Rectal smooth muscle tissue (tissue), 1 donor: ENCODE measurements at regions not wholly inside any gene's neighbourhood (a gene's known extent, or its start where the extent isn't known, plus 50 kb on each side); places are given as distances from the start of the nearest gene placed in this dataset.
"Not testable (repeated sequence)": the region's sequence is repeated elsewhere in the genome, so short reads cannot be mapped to it uniquely, and the experiment has no call there.

Source experiments
- H3K27ac ChIP-seq: one replicate; pipeline ENCODE4 v1.7.0; 2013; ENCODE audit warnings: low read depth, low read length, inconsistent platforms
- H3K27me3 ChIP-seq: one replicate; pipeline ENCODE4 v1.7.0; 2013; ENCODE audit warnings: low read length; ENCODE audit not compliant: control insufficient read depth, insufficient read depth
- H3K36me3 ChIP-seq: one replicate; pipeline ENCODE4 v1.7.0; 2013; ENCODE audit warnings: low read length; ENCODE audit not compliant: control insufficient read depth, insufficient read depth
- H3K4me1 ChIP-seq: one replicate; pipeline ENCODE4 v1.7.0; 2013; ENCODE audit warnings: low read length; ENCODE audit not compliant: control insufficient read depth, insufficient read depth
- H3K4me3 ChIP-seq: one replicate; pipeline ENCODE4 v1.7.0; 2013; ENCODE audit warnings: low read length
- H3K9ac ChIP-seq: one replicate; pipeline ENCODE4 v1.7.0; 2013; ENCODE audit warnings: low read length

GRCh38 chr6:71067816-71068215 is 111.0 kb upstream of the B3GAT2 start:
- no peaks in the 10 kb centered on the region for H3K27me3 ChIP-seq
- H3K4me1 ChIP-seq: no peaks in the 10 kb centered on the region
- no peaks in the 10 kb centered on the region for H3K36me3 ChIP-seq
- H3K27ac ChIP-seq: no peak overlapping the region
- no peak overlapping the region for H3K4me3 ChIP-seq
- no peak overlapping the region for H3K9ac ChIP-seq

- Histone ChIP-seq H3K27ac (no peak overlapping the region), H3K4me1 (no peaks in the 10 kb centered on the region), H3K36me3 (no peaks in the 10 kb centered on the region)
These were observed 115.6 kb upstream of the B3GAT2 start for GRCh38 chr6:71072508-71072907.

GRCh38 chr6:71077655-71078054 is 120.8 kb upstream of the B3GAT2 start:
- Histone ChIP-seq H3K4me1 (no peaks in the 10 kb centered on the region), H3K27ac (no peak overlapping the region), H3K9ac (no peak overlapping the region), H3K27me3 (no peaks in the 10 kb centered on the region), H3K36me3 (no peaks in the 10 kb centered on the region), H3K4me3 (no peak overlapping the region)

More at GRCh38 chr6:71072508-71072907, 115.6 kb upstream of the B3GAT2 start:
- no peaks in the 10 kb centered on the region for H3K27me3 ChIP-seq
- H3K9ac ChIP-seq: no peak overlapping the region
- no peak overlapping the region for H3K4me3 ChIP-seq

GRCh38 chr6:71079677-71080076 is 122.8 kb upstream of the B3GAT2 start:
- H3K27me3 ChIP-seq: no peaks in the 10 kb centered on the region
- no peaks in the 10 kb centered on the region for H3K36me3 ChIP-seq
- H3K9ac ChIP-seq: no peak overlapping the region
- no peak overlapping the region for H3K4me3 ChIP-seq
- no peak overlapping the region for H3K27ac ChIP-seq
- H3K4me1 ChIP-seq: no peaks in the 10 kb centered on the region

- H3K4me1 ChIP-seq: no peaks in the 10 kb centered on the region
- no peaks in the 10 kb centered on the region for H3K36me3 ChIP-seq
- no peak overlapping the region for H3K9ac ChIP-seq
- no peak overlapping the region for H3K27ac ChIP-seq
- H3K4me3 ChIP-seq: no peak overlapping the region
- no peaks in the 10 kb centered on the region for H3K27me3 ChIP-seq
These were observed 123.3 kb upstream of the B3GAT2 start for GRCh38 chr6:71080133-71080532.

- H3K9ac ChIP-seq: no peak overlapping the region
- H3K36me3 ChIP-seq: no peaks in the 10 kb centered on the region
- H3K4me1 ChIP-seq: no peaks in the 10 kb centered on the region
- H3K27me3 ChIP-seq: no peaks in the 10 kb centered on the region
- H3K4me3 ChIP-seq: no peak overlapping the region
- H3K27ac ChIP-seq: no peak overlapping the region
These were observed 124.0 kb upstream of the B3GAT2 start for GRCh38 chr6:71080826-71081225.

- Histone ChIP-seq H3K27ac (no peak overlapping the region), H3K27me3 (no peaks in the 10 kb centered on the region)
These were observed 125.3 kb upstream of the B3GAT2 start for GRCh38 chr6:71082033-71082650.

GRCh38 chr6:71083308-71083820 is 126.5 kb upstream of the B3GAT2 start:
- Histone ChIP-seq H3K4me3 (no peak overlapping the region), H3K4me1 (no peaks in the 10 kb centered on the region)

More at GRCh38 chr6:71082033-71082650, 125.3 kb upstream of the B3GAT2 start:
- H3K4me1 ChIP-seq: no peaks in the 10 kb centered on the region
- H3K9ac ChIP-seq: no peak overlapping the region
- H3K4me3 ChIP-seq: no peak overlapping the region
- H3K36me3 ChIP-seq: no peaks in the 10 kb centered on the region

GRCh38 chr6:71088166-71088565 is 131.3 kb upstream of the B3GAT2 start:
- Histone ChIP-seq H3K9ac (no peak overlapping the region), H3K4me3 (no peak overlapping the region), H3K27ac (no peak overlapping the region), H3K27me3 (no peaks in the 10 kb centered on the region), H3K4me1 (no peaks in the 10 kb centered on the region), H3K36me3 (no peaks in the 10 kb centered on the region)

More at GRCh38 chr6:71083308-71083820, 126.5 kb upstream of the B3GAT2 start:
- Histone ChIP-seq H3K27ac (no peak overlapping the region), H3K36me3 (no peaks in the 10 kb centered on the region), H3K9ac (no peak overlapping the region), H3K27me3 (no peaks in the 10 kb centered on the region)

GRCh38 chr6:71090217-71090616 is 133.4 kb upstream of the B3GAT2 start:
- H3K9ac ChIP-seq: no peak overlapping the region
- no peak overlapping the region for H3K27ac ChIP-seq
- H3K4me1 ChIP-seq: no peaks in the 10 kb centered on the region
- H3K36me3 ChIP-seq: no peaks in the 10 kb centered on the region
- no peaks in the 10 kb centered on the region for H3K27me3 ChIP-seq
- H3K4me3 ChIP-seq: no peak overlapping the region

- Histone ChIP-seq H3K4me1 (no peaks in the 10 kb centered on the region), H3K27me3 (no peaks in the 10 kb centered on the region), H3K9ac (no peak overlapping the region), H3K4me3 (no peak overlapping the region), H3K27ac (no peak overlapping the region), H3K36me3 (no peaks in the 10 kb centered on the region)
These were observed 134.3 kb upstream of the B3GAT2 start for GRCh38 chr6:71091167-71091566.

- H3K36me3 ChIP-seq: no peaks in the 10 kb centered on the region
- no peak overlapping the region for H3K4me3 ChIP-seq
- H3K27ac ChIP-seq: no peak overlapping the region
- no peaks in the 10 kb centered on the region for H3K27me3 ChIP-seq
- no peak overlapping the region for H3K9ac ChIP-seq
- H3K4me1 ChIP-seq: no peaks in the 10 kb centered on the region
These were observed 135.1 kb upstream of the B3GAT2 start for GRCh38 chr6:71091956-71092355.

- H3K4me1 ChIP-seq, H3K36me3 ChIP-seq, H3K4me3 ChIP-seq, H3K27me3 ChIP-seq, H3K27ac ChIP-seq, H3K9ac ChIP-seq: not testable (repeated sequence)
These were observed 140.4 kb upstream of the B3GAT2 start for GRCh38 chr6:71097264-71097663.
